Sigmoid colon (tissue), 4 donors: ENCODE measurements at regions not wholly inside any gene's neighbourhood (a gene's known extent, or its start where the extent isn't known, plus 50 kb on each side); places are given as distances from the start of the nearest gene placed in this dataset.

Source experiments
- CTCF ChIP-seq, 4 experiments: fragments of 450-650 bp in 3 of 4; fragments of 200-600 bp in 1 of 4; IDR thresholded peaks; one replicate each; pipeline ENCODE4 v1.5.1; 2016 to 2019; ENCODE audit warnings: antibody characterized with exemption in 4 of 4, mild to moderate bottlenecking in 3 of 4, moderate library complexity in 2 of 4
- EP300 ChIP-seq, 4 donors: sonication (generic); formaldehyde crosslinking; IDR thresholded peaks; one replicate each; pipeline ENCODE4 v1.6.1; 2017; ENCODE audit warnings: antibody characterized with exemption in 4 of 4
- POLR2A ChIP-seq, 2 donors: fragments of 450-650 bp; IDR thresholded peaks; one replicate each; pipeline ENCODE4 v1.6.1; 2016; ENCODE audit warnings: antibody characterized with exemption in 2 of 2, mild to moderate bottlenecking in 2 of 2, moderate library complexity in 2 of 2
- POLR2AphosphoS5 ChIP-seq, 4 donors: sonication (generic); formaldehyde crosslinking; IDR thresholded peaks; one replicate each; pipeline ENCODE4 v1.6.1; 2017; ENCODE audit warnings: antibody characterized with exemption in 4 of 4

DNA sequence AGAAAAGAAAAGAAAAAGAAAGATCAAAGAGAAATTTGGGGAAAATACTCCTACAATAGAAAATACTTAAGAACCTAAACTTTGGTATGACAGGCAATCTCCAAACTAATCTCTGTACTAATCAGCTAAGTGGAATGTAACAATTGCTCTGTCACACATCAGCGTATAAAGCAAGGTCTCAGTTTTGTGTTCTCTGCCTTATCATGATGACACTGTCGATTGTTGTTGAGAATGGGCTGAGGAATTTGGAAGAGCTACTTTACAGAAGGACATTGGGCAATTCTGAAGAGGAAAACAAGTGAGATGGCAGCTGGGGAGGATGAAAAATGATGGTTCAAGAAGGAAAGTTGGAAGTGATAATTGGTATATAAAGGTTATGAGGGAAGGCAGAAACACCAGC is 486.0 kb upstream of the HTR2C start:
- TF ChIP-seq EP300 (IDR thresholded peaks at IDR 0.05) (no peak), POLR2A (IDR thresholded peaks at IDR 0.05) (no peak), CTCF (IDR thresholded peaks at IDR 0.05) (no peak), POLR2AphosphoS5 (IDR thresholded peaks at IDR 0.05) (no peak)
